Breast epithelium (tissue), 4 donors: ENCODE measurements at regions not wholly inside any gene's neighbourhood (a gene's known extent, or its start where the extent isn't known, plus 50 kb on each side); places are given as distances from the start of the nearest gene placed in this dataset.

Experiments used
- DNase-seq, 2 donors: peaks; one replicate each; pipeline ENCODE4 v3.0.0-alpha.2; 2019; ENCODE audit warnings: low spot score in 2 of 2
- H3K27ac ChIP-seq, 2 donors: fragments of 200-600 bp; sonication (generic) in 1 of 2; one replicate each; pipeline ENCODE4 v1.5.1; 2016 to 2019; ENCODE audit warnings: mild to moderate bottlenecking in 1 of 2
- H3K27me3 ChIP-seq, 2 donors: fragments of 200-600 bp; sonication (generic) in 1 of 2; one replicate each; pipeline versions ENCODE4 v1.5.1 to v1.6.0; 2017 to 2019; ENCODE audit warnings: control low read depth in 1 of 2, mild to moderate bottlenecking in 1 of 2
- H3K36me3 ChIP-seq: fragments of 200-600 bp; one replicate; pipeline ENCODE4 v1.5.1; 2019
- H3K4me1 ChIP-seq, 2 donors: fragments of 200-600 bp; sonication (generic); one replicate each; pipeline ENCODE4 v1.5.1; 2016 to 2019; ENCODE audit warnings: control low read depth in 1 of 2
- H3K4me3 ChIP-seq, 3 donors: fragments of 200-600 bp; sonication (generic); 1 replicate in 2 of 3; 2 replicates in 1 of 3; pipeline ENCODE4 v1.5.1; 2016 to 2019; ENCODE audit warnings: mild to moderate bottlenecking in 3 of 3, moderate library complexity in 2 of 3
- H3K9me3 ChIP-seq, 2 donors: fragments of 200-600 bp; sonication (generic) in 1 of 2; one replicate each; pipeline ENCODE4 v1.5.1; 2016 to 2019; ENCODE audit warnings: control low read depth in 1 of 2
- CTCF ChIP-seq, 3 donors: fragments of 450-650 bp; IDR thresholded peaks; one replicate each; pipeline ENCODE4 v1.5.1; 2016 to 2017; ENCODE audit warnings: antibody characterized with exemption in 3 of 3, mild to moderate bottlenecking in 3 of 3, moderate library complexity in 3 of 3
- POLR2A ChIP-seq: fragments of 450-650 bp; IDR thresholded peaks from one replicate; pipeline ENCODE4 v1.6.1; 2016; ENCODE audit warnings: antibody characterized with exemption, mild to moderate bottlenecking, moderate library complexity
- POLR2AphosphoS5 ChIP-seq, 3 donors: sonication (generic); formaldehyde crosslinking; IDR thresholded peaks; one replicate each; pipeline ENCODE4 v1.6.1; 2017; ENCODE audit warnings: antibody characterized with exemption in 3 of 3
- intact Hi-C: fragments of 100-400 bp; cut with DNase I; formaldehyde crosslinking; loops from one replicate; pipeline ENCODE4 v1.15.1; 2023; ENCODE audit warnings: low total_unique reads

- H3K4me1 ChIP-seq = no peaks in the 10 kb centered on the region
- no peaks in the 10 kb centered on the region for H3K27me3 ChIP-seq
- no peak for DNase-seq
- intact Hi-C loops = no loop called here
- H3K27ac ChIP-seq = no peak overlapping the region
- TF ChIP-seq POLR2AphosphoS5 (IDR thresholded peaks at IDR 0.05) = no peak
- no peak for TF ChIP-seq POLR2A
- H3K4me3 ChIP-seq = no peak overlapping the region
- no peaks in the 10 kb centered on the region for H3K36me3 ChIP-seq
- no peaks in the 10 kb centered on the region for H3K9me3 ChIP-seq
Observed at GRCh38 chr11:92149996-92150395, 74.6 kb upstream of the FAT3 start.

- no peak for DNase-seq
Observed at GRCh38 chr11:92141725-92142124, 82.9 kb upstream of the FAT3 start.

DNA sequence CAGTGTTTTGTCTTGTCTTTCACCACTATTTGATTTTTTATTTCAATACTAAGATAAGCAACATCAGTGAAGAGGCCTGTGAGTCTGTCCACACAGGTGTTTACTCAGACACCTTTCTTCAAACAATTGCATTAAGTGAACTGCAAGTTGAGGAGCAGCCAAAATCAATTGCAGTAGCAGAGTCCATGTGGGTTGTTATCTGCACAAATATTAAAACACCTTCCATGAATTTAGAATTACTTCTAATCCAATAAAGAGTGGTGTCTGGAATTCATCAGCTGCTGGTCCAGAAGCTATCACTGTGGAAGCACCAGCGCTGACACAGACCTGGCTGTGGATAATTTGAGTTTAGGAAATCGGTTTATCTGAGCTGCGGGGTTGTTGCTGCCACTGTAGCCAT lies 83.5 kb upstream of the FAT3 start:
- no peak for DNase-seq
- Histone ChIP-seq H3K4me1 (no peaks in the 10 kb centered on the region), H3K36me3 (no peaks in the 10 kb centered on the region), H3K4me3 (no peak overlapping the region), H3K27me3 (no peaks in the 10 kb centered on the region), H3K27ac (no peak overlapping the region), H3K9me3 (no peaks in the 10 kb centered on the region)
- intact Hi-C loops = no loop called here
- TF ChIP-seq POLR2AphosphoS5 (IDR thresholded peaks at IDR 0.05) = no peak
- no peak for TF ChIP-seq CTCF (IDR thresholded peaks at IDR 0.05)
- TF ChIP-seq POLR2A = no peak

More at GRCh38 chr11:92141725-92142124, 82.9 kb upstream of the FAT3 start:
- TF ChIP-seq POLR2A (no peak), CTCF (IDR thresholded peaks at IDR 0.05) (no peak), POLR2AphosphoS5 (IDR thresholded peaks at IDR 0.05) (no peak)
- intact Hi-C loops = no loop called here
- Histone ChIP-seq H3K9me3 (no peaks in the 10 kb centered on the region), H3K4me1 (no peaks in the 10 kb centered on the region), H3K4me3 (no peak overlapping the region), H3K27me3 (no peaks in the 10 kb centered on the region), H3K36me3 (no peaks in the 10 kb centered on the region), H3K27ac (no peak overlapping the region)

GRCh38 chr11:92140021-92140420 lies 84.6 kb upstream of the FAT3 start:
- Histone ChIP-seq H3K36me3 (no peaks in the 10 kb centered on the region), H3K27ac (no peak overlapping the region), H3K27me3 (no peaks in the 10 kb centered on the region), H3K9me3 (no peaks in the 10 kb centered on the region), H3K4me3 (no peak overlapping the region), H3K4me1 (no peaks in the 10 kb centered on the region)
- TF ChIP-seq CTCF (IDR thresholded peaks at IDR 0.05) (no peak), POLR2A (no peak), POLR2AphosphoS5 (IDR thresholded peaks at IDR 0.05) (no peak)
- DNase-seq = no peak
- intact Hi-C loops = no loop called here

- intact Hi-C loops = loop anchor here (5.0 kb wide), 1 partner anchor 1001 kb away; no protein-coding TSS in a partner anchor
- Histone ChIP-seq H3K27me3 (no peaks in the 10 kb centered on the region), H3K4me1 (no peaks in the 10 kb centered on the region), H3K36me3 (no peaks in the 10 kb centered on the region), H3K9me3 (no peaks in the 10 kb centered on the region), H3K4me3 (no peak overlapping the region), H3K27ac (no peak overlapping the region)
- no peak for TF ChIP-seq POLR2A
- no peak for TF ChIP-seq POLR2AphosphoS5 (IDR thresholded peaks at IDR 0.05)
- TF ChIP-seq CTCF (IDR thresholded peaks at IDR 0.05) = no peak
- no peak for DNase-seq
Observed at GRCh38 chr11:92138296-92138695, 86.3 kb upstream of the FAT3 start.

DNA sequence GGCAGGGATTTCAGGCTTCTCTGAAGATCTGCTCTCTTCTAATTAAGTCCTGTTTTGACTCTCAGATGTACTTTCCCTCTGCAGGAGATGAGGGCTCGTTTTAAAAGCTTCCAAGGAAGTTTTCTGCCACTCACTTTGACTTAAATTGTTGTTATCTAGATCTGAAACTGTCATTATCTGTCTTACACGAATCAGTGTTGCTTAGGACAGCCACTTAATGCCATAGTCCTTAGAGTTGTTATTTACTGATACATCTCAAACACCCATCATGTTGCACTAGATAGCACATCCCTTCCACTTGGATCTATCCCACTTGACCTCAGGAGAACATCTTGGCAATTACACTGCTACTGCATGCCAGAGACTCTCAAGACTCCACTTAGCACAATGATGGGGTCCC lies 86.9 kb upstream of the FAT3 start:
- Histone ChIP-seq H3K36me3 (no peaks in the 10 kb centered on the region), H3K4me3 (no peak overlapping the region), H3K9me3 (no peaks in the 10 kb centered on the region), H3K4me1 (no peaks in the 10 kb centered on the region), H3K27me3 (no peaks in the 10 kb centered on the region), H3K27ac (no peak overlapping the region)
- TF ChIP-seq CTCF (IDR thresholded peaks at IDR 0.05) (no peak), POLR2AphosphoS5 (IDR thresholded peaks at IDR 0.05) (no peak), POLR2A (no peak)
- intact Hi-C loops = loop anchor here (5.0 kb wide), 1 partner anchor 1000 kb away; no protein-coding TSS in a partner anchor
- DNase-seq = no peak
